GM12878 (cell line): ENCODE measurements at regions not wholly inside any gene's neighbourhood (a gene's known extent, or its start where the extent isn't known, plus 50 kb on each side); places are given as distances from the start of the nearest gene placed in this dataset.
"Not testable (repeated sequence)": the region's sequence is repeated elsewhere in the genome, so short reads cannot be mapped to it uniquely, and the experiment has no call there.

ENCODE experiments used
- ATAC-seq: fragments of 200-7000 bp; cut with Tn5 transposase; 3 replicates; pipeline ENCODE4 v1.9.1; 2020; ENCODE audit warnings: mild to moderate bottlenecking, moderate library complexity
- BruUV-seq: library from RNA; stranded (reverse); fragments of 400-500 nt; replicated peaks from 2 replicates; lab custom pipeline; 2021; lab: Mats Ljungman, UMichigan
- CTCF ChIA-PET: fragments of 300-600 bp; sonication (Branson Sonifier 250); formaldehyde crosslinking; extraction: SDS; loops from one replicate; lab custom pipeline; 2021; ENCODE audit warnings: inconsistent platforms; lab: Yijun Ruan, JAX
- POLR2A ChIA-PET: fragments of 350-600 bp; formaldehyde crosslinking; extraction: SDS; loops from one replicate; lab custom pipeline; 2021; ENCODE audit warnings: inconsistent platforms; lab: Charles Lee
- RAD21 ChIA-PET: fragments of 300-600 bp; sonication (Branson Sonifier 250); formaldehyde crosslinking; loops from one replicate; lab custom pipeline; 2023; ENCODE audit warnings: antibody characterized with exemption; ENCODE audit not compliant: unreplicated experiment; lab: Charles Lee
- SMC1A ChIA-PET: fragments of 300-600 bp; sonication (Branson Sonifier 250); formaldehyde crosslinking; loops from one replicate; lab custom pipeline; 2023; ENCODE audit not compliant: unreplicated experiment, uncharacterized antibody; lab: Charles Lee
- DNase-seq: peaks from one replicate; pipeline ENCODE4 v3.0.0-alpha.2; 2011; ENCODE audit warnings: low read depth, low spot score
- FAIRE-seq: peaks from 3 replicates; lab custom pipeline; 2011; peaks lifted over from hg19 to GRCh38; lab: Jason Lieb, UNC
- H2AFZ ChIP-seq: 2 replicates; pipeline ENCODE4 v1.6.0; 2011; ENCODE audit warnings: low read depth, low read length, control low read depth; ENCODE audit not compliant: control insufficient read depth
- H3K27ac ChIP-seq: 2 replicates; pipeline ENCODE4 v1.5.1; 2011; ENCODE audit warnings: control low read depth; ENCODE audit not compliant: control insufficient read depth, insufficient read depth
- H3K27me3 ChIP-seq, 2 experiments: replicated peaks in 1 of 2; 2 replicates each; pipeline versions ENCODE4 v1.6.0 to v1.6.1; 2011; ENCODE audit warnings: low read length in 1 of 2; ENCODE audit not compliant: control insufficient read depth in 2 of 2, insufficient read depth in 2 of 2
- H3K36me3 ChIP-seq, 2 experiments: 2 replicates each; pipeline ENCODE4 v1.5.1; 2011; ENCODE audit warnings: low read length in 1 of 2; ENCODE audit not compliant: control insufficient read depth in 2 of 2, insufficient read depth in 2 of 2
- H3K4me1 ChIP-seq: 2 replicates; pipeline ENCODE4 v1.6.1; 2011; ENCODE audit warnings: mild to moderate bottlenecking, low read length, moderate library complexity, mixed read lengths; ENCODE audit not compliant: control insufficient read depth, insufficient read depth
- H3K4me2 ChIP-seq: 2 replicates; pipeline ENCODE4 v1.6.0; 2011; ENCODE audit warnings: control low read depth; ENCODE audit not compliant: control insufficient read depth, insufficient read depth
- H3K4me3 ChIP-seq: fragments of 200-600 bp; sonication (generic); 2 replicates; pipeline ENCODE4 v1.5.1; 2016
- H3K79me2 ChIP-seq: 2 replicates; pipeline ENCODE4 v1.6.0; 2011; ENCODE audit warnings: low read length; ENCODE audit not compliant: control insufficient read depth, insufficient read depth
- H3K9ac ChIP-seq: 2 replicates; pipeline ENCODE4 v1.8.0; 2011; ENCODE audit warnings: low read length, control low read depth, mixed read lengths; ENCODE audit not compliant: control insufficient read depth, insufficient read depth
- H3K9me3 ChIP-seq: replicated peaks from 3 replicates; pipeline ENCODE4 v1.5.1; 2011; ENCODE audit warnings: mild to moderate bottlenecking, low read length; ENCODE audit not compliant: control insufficient read depth, insufficient read depth
- H4K20me1 ChIP-seq: 2 replicates; pipeline ENCODE4 v1.6.0; 2011; ENCODE audit not compliant: control insufficient read depth, insufficient read depth
- CHD2 ChIP-seq: IDR thresholded peaks from 2 replicates; pipeline ENCODE4 v1.6.1; 2011; ENCODE audit warnings: low read depth, low read length, improper control_type of control experiment, borderline replicate concordance
- E4F1 ChIP-seq: fragments of 450-650 bp; IDR thresholded peaks from 2 replicates; pipeline ENCODE4 v1.6.1; 2018; ENCODE audit warnings: borderline replicate concordance, mild to moderate bottlenecking; ENCODE audit not compliant: partially characterized antibody
- GABPA ChIP-seq: IDR thresholded peaks from 2 replicates; pipeline ENCODE4 v1.6.1; 2014; ENCODE audit warnings: antibody characterized with exemption, low read depth, mild to moderate bottlenecking, inconsistent platforms
- IRF4 ChIP-seq: IDR thresholded peaks from 2 replicates; pipeline ENCODE4 v1.6.1; 2011; ENCODE audit warnings: low read depth, low read length
- JUNB ChIP-seq: IDR thresholded peaks from 2 replicates; pipeline ENCODE4 v1.6.1; 2016; ENCODE audit warnings: antibody characterized with exemption, mild to moderate bottlenecking
- NBN ChIP-seq: fragments of 450-650 bp; IDR thresholded peaks from 2 replicates; pipeline ENCODE4 v1.6.1; 2016
- NR2C1 ChIP-seq: fragments of 450-650 bp; IDR thresholded peaks from 2 replicates; pipeline ENCODE4 v1.6.1; 2017; ENCODE audit warnings: antibody characterized with exemption, mild to moderate bottlenecking, moderate library complexity
- PAX8 ChIP-seq: fragments of 450-650 bp; IDR thresholded peaks from 2 replicates; pipeline ENCODE4 v1.6.1; 2017; ENCODE audit warnings: mild to moderate bottlenecking, moderate library complexity
- SMAD5 ChIP-seq: IDR thresholded peaks from 2 replicates; pipeline ENCODE4 v1.6.1; 2016; ENCODE audit warnings: antibody characterized with exemption, low read depth
- ZBTB4 ChIP-seq: fragments of 450-650 bp; formaldehyde crosslinking; IDR thresholded peaks from 2 replicates; pipeline ENCODE4 v1.4.0; 2022; ENCODE audit warnings: mild to moderate bottlenecking, moderate library complexity
- ZZZ3 ChIP-seq: IDR thresholded peaks from 2 replicates; pipeline ENCODE4 v1.6.1; 2011; ENCODE audit warnings: low read depth; ENCODE audit not compliant: control insufficient read depth, insufficient read length
- WGBS: methylation state at CpG from one replicate; pipeline ENCODE4 v1.1.6; 2016; ENCODE audit warnings: low lambda C conversion rate; ENCODE audit not compliant: insufficient replicate concordance, insufficient coverage; ENCODE audit errors: missing lambda C conversion rate; 5-methylcytosine and 5-hydroxymethylcytosine counted together
- in situ Hi-C: fragments of 300-500 bp; cut with MboI; formaldehyde crosslinking; loops from 9 replicates; pipeline ENCODE4 v1.14.3; 2018; ENCODE audit warnings: mixed read lengths
- intact Hi-C: fragments of 100-400 bp; cut with micrococcal nuclease; formaldehyde crosslinking; loops from one replicate; pipeline ENCODE4 v1.14.2; 2022; ENCODE audit not compliant: unreplicated experiment

DNA sequence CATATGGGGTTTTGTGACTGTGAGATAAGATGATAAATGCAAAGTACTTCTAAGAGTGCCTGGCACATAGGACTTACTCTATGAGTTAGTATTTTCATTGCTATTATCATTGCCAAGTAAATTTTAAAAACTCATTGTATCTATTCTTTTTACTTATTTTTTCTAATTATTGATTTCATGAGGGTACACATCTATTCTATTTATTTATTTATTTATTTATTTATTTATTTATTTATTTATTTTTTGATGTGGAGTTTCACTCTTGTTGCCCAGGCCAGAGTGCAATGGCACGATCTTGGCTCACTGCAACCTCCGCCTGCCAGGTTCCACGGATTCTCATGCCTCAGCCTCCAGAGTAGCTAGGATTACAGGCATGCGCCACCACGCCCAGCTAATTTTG is 556.6 kb upstream of the DIAPH2 start:
- RAD21 ChIA-PET, FAIRE-seq: not testable (repeated sequence)

GRCh38 chrX:96140796-96141195 is 543.8 kb upstream of the DIAPH2 start:
- WGBS: 0% methylated on average over 1 of the region's 1 CpG
- SMC1A ChIA-PET: interaction anchor here (0.7 kb wide), 1 partner anchor 31 kb away, joined by 3 read pairs; no protein-coding TSS in a partner anchor
- intact Hi-C loops: no loop called here
- in situ Hi-C loops: no loop called here
- Histone ChIP-seq H3K79me2 (no peaks in the 10 kb centered on the region), H3K27ac (no peak overlapping the region), H3K9ac (no peak overlapping the region), H4K20me1 (no peaks in the 10 kb centered on the region), H2AFZ (no peak overlapping the region), H3K4me3 (no peak overlapping the region), H3K9me3 (no peaks in the 10 kb centered on the region), H3K4me1 (no peaks in the 10 kb centered on the region), H3K36me3 (no peaks in the 10 kb centered on the region), H3K27me3 (no peaks in the 10 kb centered on the region), H3K4me2 (no peak overlapping the region)
- DNase-seq (no peak), FAIRE-seq (no peak), ATAC-seq (no peak)
- CTCF ChIA-PET: no interaction called here
- POLR2A ChIA-PET: interaction anchor here (0.6 kb wide), 1 partner anchor 126 kb away, joined by 3 read pairs; no protein-coding TSS in a partner anchor
- no TSS peak for BruUV-seq
- RAD21 ChIA-PET: no interaction called here
- no peak for TF ChIP-seq CHD2
- TF ChIP-seq GABPA: no peak
- no peak for TF ChIP-seq NR2C1
- TF ChIP-seq ZBTB4 (CRISPR knock-in tag): no peak
- TF ChIP-seq SMAD5: no peak
- TF ChIP-seq ZZZ3: no peak
- TF ChIP-seq PAX8: no peak
- no peak for TF ChIP-seq IRF4
- no peak for TF ChIP-seq NBN
- no peak for TF ChIP-seq JUNB
- TF ChIP-seq E4F1: no peak

More for the DNA sequence above, 556.6 kb upstream of the DIAPH2 start:
- H3K9me3 ChIP-seq, H2AFZ ChIP-seq, DNase-seq, H3K4me3 ChIP-seq, H3K79me2 ChIP-seq, H3K4me2 ChIP-seq, H3K36me3 ChIP-seq, BruUV-seq, in situ Hi-C loops, ATAC-seq, H3K9ac ChIP-seq, POLR2A ChIA-PET, H3K27ac ChIP-seq, CTCF ChIA-PET, H3K4me1 ChIP-seq, SMC1A ChIA-PET, intact Hi-C loops, H3K27me3 ChIP-seq, H4K20me1 ChIP-seq: not testable (repeated sequence)
- 49% methylated on average over 5 of the region's 5 CpGs for WGBS
